Tibial nerve (tissue), 4 donors: ENCODE measurements at regions not wholly inside any gene's neighbourhood (a gene's known extent, or its start where the extent isn't known, plus 50 kb on each side); places are given as distances from the start of the nearest gene placed in this dataset.

Experiments used
- DNase-seq, 2 donors: peaks; one replicate each; pipeline ENCODE4 v3.0.0-alpha.2; 2019; ENCODE audit warnings: low spot score in 2 of 2
- H3K27ac ChIP-seq, 4 donors: fragments of 200-600 bp; sonication (generic) in 3 of 4; one replicate each; pipeline ENCODE4 v1.5.1; 2017 to 2019; ENCODE audit warnings: mild to moderate bottlenecking in 1 of 4
- H3K27me3 ChIP-seq, 2 donors: fragments of 200-600 bp; sonication (generic) in 1 of 2; one replicate each; pipeline versions ENCODE4 v1.5.1 to v1.6.0; 2017 to 2019
- H3K36me3 ChIP-seq, 3 donors: fragments of 200-600 bp; sonication (generic); one replicate each; pipeline ENCODE4 v1.5.1; 2018 to 2019
- H3K4me1 ChIP-seq, 4 donors: fragments of 200-600 bp; sonication (generic) in 3 of 4; one replicate each; pipeline ENCODE4 v1.5.1; 2017 to 2019
- H3K4me3 ChIP-seq, 4 donors: fragments of 200-600 bp; sonication (generic) in 3 of 4; one replicate each; pipeline ENCODE4 v1.5.1; 2017 to 2019; ENCODE audit warnings: mild to moderate bottlenecking in 1 of 4, moderate library complexity in 1 of 4
- H3K9me3 ChIP-seq, 4 donors: fragments of 200-600 bp; sonication (generic) in 3 of 4; one replicate each; pipeline ENCODE4 v1.5.1; 2017 to 2019
- CTCF ChIP-seq, 5 experiments: fragments of 200-600 bp in 3 of 5; fragments of 450-650 bp in 2 of 5; sonication (generic) in 3 of 5; IDR thresholded peaks; one replicate each; pipeline ENCODE4 v1.5.1; 2016 to 2019; ENCODE audit warnings: antibody characterized with exemption in 5 of 5, mild to moderate bottlenecking in 3 of 5, moderate library complexity in 2 of 5
- EP300 ChIP-seq, 2 donors: sonication (generic); formaldehyde crosslinking; IDR thresholded peaks; one replicate each; pipeline ENCODE4 v1.6.1; 2017; ENCODE audit warnings: antibody characterized with exemption in 2 of 2, mild to moderate bottlenecking in 1 of 2
- POLR2A ChIP-seq, 2 donors: fragments of 450-650 bp; IDR thresholded peaks; one replicate each; pipeline ENCODE4 v1.6.1; 2017; ENCODE audit warnings: antibody characterized with exemption in 2 of 2, mild to moderate bottlenecking in 2 of 2, moderate library complexity in 2 of 2
- WGBS, 2 donors: methylation state at CpG; one replicate each; pipeline ENCODE4 v1.1.5; 2018; 5-methylcytosine and 5-hydroxymethylcytosine counted together

GRCh38 chr2:2561346-2562095 lies 230.4 kb upstream of the MYT1L start:
- no peaks in the 10 kb centered on the region for H3K27me3 ChIP-seq
- no peaks in the 10 kb centered on the region for H3K36me3 ChIP-seq
- H3K4me1 ChIP-seq, result no peaks in the 10 kb centered on the region
- H3K9me3 ChIP-seq, result no peaks in the 10 kb centered on the region
- H3K27ac ChIP-seq, result no peak overlapping the region
- no peak for DNase-seq
- H3K4me3 ChIP-seq, result no peak overlapping the region
- WGBS, 2 donors, result 85 to 93% methylated on average over 14 of the region's 14 CpGs
- no peak for TF ChIP-seq POLR2A (IDR thresholded peaks at IDR 0.05)
- TF ChIP-seq CTCF (IDR thresholded peaks at IDR 0.05), result no peak
- no peak for TF ChIP-seq EP300 (IDR thresholded peaks at IDR 0.05)

GRCh38 chr2:2560374-2561015 lies 229.4 kb upstream of the MYT1L start:
- no peak overlapping the region for H3K4me3 ChIP-seq
- no peaks in the 10 kb centered on the region for H3K4me1 ChIP-seq
- no peaks in the 10 kb centered on the region for H3K36me3 ChIP-seq
- no peak overlapping the region for H3K27ac ChIP-seq
- no peak for DNase-seq
- H3K27me3 ChIP-seq, result no peaks in the 10 kb centered on the region
- 70 to 79% methylated on average over 16 of the region's 16 CpGs for WGBS, 2 donors
- H3K9me3 ChIP-seq, result no peaks in the 10 kb centered on the region
- TF ChIP-seq EP300 (IDR thresholded peaks at IDR 0.05), result no peak
- no peak for TF ChIP-seq CTCF (IDR thresholded peaks at IDR 0.05)
- TF ChIP-seq POLR2A (IDR thresholded peaks at IDR 0.05), result no peak

- DNase-seq, result no peak
- TF ChIP-seq POLR2A (IDR thresholded peaks at IDR 0.05), result no peak
- no peaks in the 10 kb centered on the region for H3K4me1 ChIP-seq
- no peaks in the 10 kb centered on the region for H3K36me3 ChIP-seq
- WGBS, 2 donors, result 84 to 88% methylated on average over 9 of the region's 9 CpGs
- H3K27me3 ChIP-seq, result no peaks in the 10 kb centered on the region
- no peak overlapping the region for H3K27ac ChIP-seq
- H3K4me3 ChIP-seq, result no peak overlapping the region
- H3K9me3 ChIP-seq, result peaks cover 0 to 1% (median 0%) of the 10 kb centered on the region in 4 donors
Measured at GRCh38 chr2:2558476-2558875, 227.4 kb upstream of the MYT1L start.

GRCh38 chr2:2557475-2557874 lies 226.4 kb upstream of the MYT1L start:
- Histone ChIP-seq H3K27me3 (no peaks in the 10 kb centered on the region), H3K4me3 (no peak overlapping the region)
- TF ChIP-seq POLR2A (IDR thresholded peaks at IDR 0.05) (no peak), EP300 (IDR thresholded peaks at IDR 0.05) (no peak), CTCF (IDR thresholded peaks at IDR 0.05) (no peak)

GRCh38 chr2:2550856-2551255 lies 219.8 kb upstream of the MYT1L start:
- peaks cover 0 to 29% (median 0%) of the 10 kb centered on the region in 4 donors for H3K9me3 ChIP-seq
- H3K4me3 ChIP-seq, result no peak overlapping the region
- no peaks in the 10 kb centered on the region for H3K4me1 ChIP-seq
- WGBS, 2 donors, result 76 to 84% methylated on average over 3 of the region's 3 CpGs
- TF ChIP-seq EP300 (IDR thresholded peaks at IDR 0.05) (no peak), POLR2A (IDR thresholded peaks at IDR 0.05) (no peak), CTCF (IDR thresholded peaks at IDR 0.05) (no peak)
- H3K27me3 ChIP-seq, result no peaks in the 10 kb centered on the region
- DNase-seq, result no peak
- no peak overlapping the region for H3K27ac ChIP-seq
- no peaks in the 10 kb centered on the region for H3K36me3 ChIP-seq

More at GRCh38 chr2:2557475-2557874, 226.4 kb upstream of the MYT1L start:
- H3K9me3 ChIP-seq, result peaks cover 0 to 11% (median 0%) of the 10 kb centered on the region in 4 donors
- H3K27ac ChIP-seq, result no peak overlapping the region
- H3K36me3 ChIP-seq, result no peaks in the 10 kb centered on the region
- DNase-seq, result no peak
- 68% methylated on average over 5 of the region's 5 CpGs for WGBS, 2 donors
- H3K4me1 ChIP-seq, result no peaks in the 10 kb centered on the region
